ENCODE measurements at regions not wholly inside any gene's neighbourhood (a gene's known extent, or its start where the extent isn't known, plus 50 kb on each side); places are given as distances from the start of the nearest gene placed in this dataset.
"Not testable (repeated sequence)": the region's sequence is repeated elsewhere in the genome, so short reads cannot be mapped to it uniquely, and the experiment has no call there.

- no peak for DNase-seq (ENCODE audit: low read depth in 1 of 2, low spot score in 1 of 2)
These were observed 315.7 kb upstream of the NT5E start for GRCh38 chr6:85134172-85134571.

GRCh38 chr6:85132091-85132490, 317.8 kb upstream of the NT5E start:
- no peak for DNase-seq (ENCODE audit: low read depth in 1 of 2, low spot score in 1 of 2)

- no peak for DNase-seq (ENCODE audit: low read depth in 1 of 2, low spot score in 1 of 2)
These were observed 319.1 kb upstream of the NT5E start for GRCh38 chr6:85130743-85131142.

GRCh38 chr6:85129881-85130280, 320.0 kb upstream of the NT5E start:
- no peak for DNase-seq (ENCODE audit: low read depth in 1 of 2, low spot score in 1 of 2)

- DNase-seq (ENCODE audit: low read depth in 1 of 2, low spot score in 1 of 2): no peak
These were observed 321.1 kb upstream of the NT5E start for GRCh38 chr6:85128781-85129180.

- DNase-seq (ENCODE audit: low read depth in 1 of 2, low spot score in 1 of 2): not testable (repeated sequence)
These were observed 321.6 kb upstream of the NT5E start for GRCh38 chr6:85128256-85128655.

GRCh38 chr6:85127696-85128243, 322.1 kb upstream of the NT5E start:
- DNase-seq (ENCODE audit: low read depth in 1 of 2, low spot score in 1 of 2): no peak

- no peak for DNase-seq (ENCODE audit: low read depth in 1 of 2, low spot score in 1 of 2)
These were observed 322.8 kb upstream of the NT5E start for GRCh38 chr6:85127168-85127498.

GRCh38 chr6:85126485-85127167, 323.3 kb upstream of the NT5E start:
- no peak for DNase-seq (ENCODE audit: low read depth in 1 of 2, low spot score in 1 of 2)

- no peak for DNase-seq (ENCODE audit: low read depth in 1 of 2, low spot score in 1 of 2)
These were observed 324.4 kb upstream of the NT5E start for GRCh38 chr6:85125526-85125925.

GRCh38 chr6:85124472-85125354, 325.2 kb upstream of the NT5E start:
- no peak for DNase-seq (ENCODE audit: low read depth in 1 of 2, low spot score in 1 of 2)

GRCh38 chr6:85121158-85121557, 328.7 kb upstream of the NT5E start:
- no peak for DNase-seq (ENCODE audit: low read depth in 1 of 2, low spot score in 1 of 2)

- no peak for DNase-seq (ENCODE audit: low read depth in 1 of 2, low spot score in 1 of 2)
These were observed 331.1 kb upstream of the NT5E start for GRCh38 chr6:85118652-85119235.

GRCh38 chr6:85118233-85118632, 331.6 kb upstream of the NT5E start:
- DNase-seq (ENCODE audit: low read depth in 1 of 2, low spot score in 1 of 2): no peak

GRCh38 chr6:85116475-85116874, 333.4 kb upstream of the NT5E start:
- no peak for DNase-seq (ENCODE audit: low read depth in 1 of 2, low spot score in 1 of 2)

GRCh38 chr6:85115876-85116275, 334.0 kb upstream of the NT5E start:
- no peak for DNase-seq (ENCODE audit: low read depth in 1 of 2, low spot score in 1 of 2)

- DNase-seq (ENCODE audit: low read depth in 1 of 2, low spot score in 1 of 2): no peak
These were observed 334.5 kb upstream of the NT5E start for GRCh38 chr6:85115376-85115775.

GRCh38 chr6:85114581-85114935, 335.3 kb upstream of the NT5E start:
- DNase-seq (ENCODE audit: low read depth in 1 of 2, low spot score in 1 of 2): no peak

GRCh38 chr6:85113934-85114580, 335.8 kb upstream of the NT5E start:
- no peak for DNase-seq (ENCODE audit: low read depth in 1 of 2, low spot score in 1 of 2)

- DNase-seq (ENCODE audit: low read depth in 1 of 2, low spot score in 1 of 2): no peak
These were observed 337.3 kb upstream of the NT5E start for GRCh38 chr6:85112540-85112939.

- DNase-seq (ENCODE audit: low read depth in 1 of 2, low spot score in 1 of 2): no peak
These were observed 338.3 kb upstream of the NT5E start for GRCh38 chr6:85111481-85112011.
